AG04450 (cell line): ENCODE measurements at regions not wholly inside any gene's neighbourhood (a gene's known extent, or its start where the extent isn't known, plus 50 kb on each side); places are given as distances from the start of the nearest gene placed in this dataset.

ENCODE experiments used
- CTCF ChIA-PET: fragments of 300-600, 350-600 bp; formaldehyde crosslinking; extraction: SDS; loops from one replicate; lab custom pipeline; 2022; ENCODE audit warnings: antibody characterized with exemption, inconsistent platforms; lab: Charles Lee
- POLR2A ChIA-PET: fragments of 350-600 bp; formaldehyde crosslinking; extraction: SDS; loops from one replicate; lab custom pipeline; 2021; ENCODE audit warnings: antibody characterized with exemption, inconsistent platforms; lab: Yijun Ruan, JAX
- DNase-seq: peaks from one replicate; pipeline ENCODE4 v3.0.0-alpha.2; 2011; ENCODE audit warnings: low read depth, low spot score
- H3K27ac ChIP-seq: one replicate; pipeline ENCODE4 v1.5.1; 2012; ENCODE audit warnings: low read depth, low read length, control low read depth
- H3K27me3 ChIP-seq: one replicate; pipeline ENCODE4 v1.6.0; 2012; ENCODE audit warnings: low read length; ENCODE audit not compliant: control insufficient read depth, insufficient read depth
- H3K4me3 ChIP-seq: 2 replicates; pipeline ENCODE4 v1.5.1; 2011; ENCODE audit warnings: mild to moderate bottlenecking, low read depth, low read length, control low read depth
- H3K9me3 ChIP-seq: 2 replicates; pipeline ENCODE4 v1.5.1; 2012; ENCODE audit warnings: low read length; ENCODE audit not compliant: control insufficient read depth, insufficient read depth
- TF ChIP-seq, protein P1 (sequence below): IDR thresholded peaks from 2 replicates; pipeline ENCODE4 v1.5.1; 2011; ENCODE audit warnings: low read depth, low read length, control low read depth, inconsistent platforms

DNA sequence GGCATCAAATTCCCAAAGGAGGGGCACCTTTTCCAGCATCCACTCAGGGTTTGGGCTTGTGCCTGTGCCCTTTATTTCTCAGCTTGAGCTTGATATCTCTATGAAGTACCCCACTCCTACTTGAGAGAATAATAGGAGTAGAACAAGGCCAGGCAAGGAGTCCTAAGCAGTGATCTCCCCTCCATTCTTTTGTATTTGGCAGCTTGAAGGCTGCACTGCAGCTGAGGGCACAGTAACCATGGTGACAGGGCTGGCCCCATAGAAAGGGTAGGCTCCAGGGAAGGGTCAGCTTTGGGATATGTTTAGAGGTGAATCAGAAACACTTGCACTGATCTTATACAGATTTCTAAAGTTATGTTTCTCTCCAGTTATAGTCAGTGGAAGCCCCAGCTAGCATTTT lies 145.4 kb upstream of the SLC24A5 start:
- ChIA-PET CTCF (interaction anchor here (1.2 to 1.4 kb wide), 2 partner anchors 13 to 780 kb away, joined by 4 to 6 read pairs; no protein-coding TSS in a partner anchor), POLR2A (no interaction called here)
- no peak overlapping the region for H3K27ac ChIP-seq
- no peaks in the 10 kb centered on the region for H3K27me3 ChIP-seq
- H3K4me3 ChIP-seq, result no peak overlapping the region
- TF ChIP-seq, protein P1, sequence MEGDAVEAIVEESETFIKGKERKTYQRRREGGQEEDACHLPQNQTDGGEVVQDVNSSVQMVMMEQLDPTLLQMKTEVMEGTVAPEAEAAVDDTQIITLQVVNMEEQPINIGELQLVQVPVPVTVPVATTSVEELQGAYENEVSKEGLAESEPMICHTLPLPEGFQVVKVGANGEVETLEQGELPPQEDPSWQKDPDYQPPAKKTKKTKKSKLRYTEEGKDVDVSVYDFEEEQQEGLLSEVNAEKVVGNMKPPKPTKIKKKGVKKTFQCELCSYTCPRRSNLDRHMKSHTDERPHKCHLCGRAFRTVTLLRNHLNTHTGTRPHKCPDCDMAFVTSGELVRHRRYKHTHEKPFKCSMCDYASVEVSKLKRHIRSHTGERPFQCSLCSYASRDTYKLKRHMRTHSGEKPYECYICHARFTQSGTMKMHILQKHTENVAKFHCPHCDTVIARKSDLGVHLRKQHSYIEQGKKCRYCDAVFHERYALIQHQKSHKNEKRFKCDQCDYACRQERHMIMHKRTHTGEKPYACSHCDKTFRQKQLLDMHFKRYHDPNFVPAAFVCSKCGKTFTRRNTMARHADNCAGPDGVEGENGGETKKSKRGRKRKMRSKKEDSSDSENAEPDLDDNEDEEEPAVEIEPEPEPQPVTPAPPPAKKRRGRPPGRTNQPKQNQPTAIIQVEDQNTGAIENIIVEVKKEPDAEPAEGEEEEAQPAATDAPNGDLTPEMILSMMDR, result no peak
- DNase-seq, result no peak
- no peaks in the 10 kb centered on the region for H3K9me3 ChIP-seq

DNA sequence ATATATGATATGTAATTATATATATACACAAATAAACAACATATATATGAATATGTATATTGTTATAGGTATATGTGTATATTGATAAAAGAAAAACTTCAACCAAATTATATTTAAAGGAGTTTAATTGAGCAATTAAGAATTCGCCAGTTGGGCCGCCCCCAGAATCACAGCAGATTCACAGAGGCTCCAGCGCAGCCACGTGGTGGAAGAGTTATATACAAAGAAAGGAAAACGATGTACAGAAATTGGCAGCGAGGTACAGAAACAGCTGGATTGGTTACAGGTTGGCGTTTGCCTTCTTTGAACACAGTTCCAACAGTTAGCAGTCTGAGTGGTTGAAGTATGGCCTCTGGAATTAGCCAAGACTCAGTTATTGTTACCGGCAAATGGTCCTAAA lies 137.3 kb upstream of the SLC24A5 start:
- ChIA-PET POLR2A (no interaction called here), CTCF (interaction anchor here (1.2 to 10.7 kb wide), 2 partner anchors 17 to 788 kb away, joined by 3 to 227 read pairs; no protein-coding TSS in a partner anchor)
- H3K27me3 ChIP-seq, result no peaks in the 10 kb centered on the region
- no peak overlapping the region for H3K4me3 ChIP-seq
- no peak overlapping the region for H3K27ac ChIP-seq
- H3K9me3 ChIP-seq, result no peaks in the 10 kb centered on the region
- TF ChIP-seq, protein P1, result no peak
- no peak for DNase-seq

DNA sequence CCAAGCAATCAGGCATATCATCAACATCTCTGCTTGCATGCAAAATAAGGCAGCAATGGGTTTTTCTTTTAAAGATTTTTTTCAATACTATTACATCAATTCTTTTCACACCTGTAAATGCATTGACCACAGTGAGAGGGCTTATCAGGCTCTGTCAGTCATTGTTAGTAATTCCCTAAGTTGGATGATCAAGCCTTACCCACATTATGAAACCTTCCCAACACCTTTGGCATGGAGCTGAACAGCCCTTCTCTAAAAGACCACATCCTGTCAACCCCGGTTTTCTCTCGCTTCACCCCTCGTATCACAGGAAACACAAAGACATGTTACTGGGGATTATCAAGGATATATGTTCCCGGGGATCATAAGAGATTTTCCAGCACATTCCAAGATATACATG lies 135.2 kb upstream of the SLC24A5 start:
- ChIA-PET POLR2A (no interaction called here), CTCF (interaction anchor here (10.7 kb wide), 1 partner anchor 790 kb away, joined by 227 read pairs; no protein-coding TSS in a partner anchor)
- Histone ChIP-seq H3K27ac (no peak overlapping the region), H3K9me3 (no peaks in the 10 kb centered on the region), H3K27me3 (no peaks in the 10 kb centered on the region), H3K4me3 (no peak overlapping the region)
- TF ChIP-seq, protein P1, result no peak
- no peak for DNase-seq

DNA sequence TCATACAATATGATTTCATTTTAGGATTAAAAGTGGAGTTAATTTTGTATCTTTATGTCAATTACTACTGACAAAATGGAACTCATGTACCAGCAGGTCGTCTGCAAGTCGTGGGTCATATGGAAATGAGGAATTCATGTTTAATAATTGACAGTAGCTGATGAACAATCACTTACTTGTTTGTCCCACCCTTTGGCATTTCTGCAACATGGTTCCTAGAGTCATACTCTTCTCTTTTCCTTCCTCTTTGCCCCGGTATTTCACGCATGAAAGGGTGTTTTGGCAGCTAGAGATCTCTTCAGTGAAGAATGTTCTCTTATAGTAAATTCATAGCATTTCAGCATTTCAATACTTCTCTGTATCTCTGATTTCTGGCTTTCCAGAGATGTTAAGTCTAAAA lies 133.3 kb upstream of the SLC24A5 start:
- ChIA-PET CTCF (interaction anchor here (0.6 to 10.7 kb wide), 22 partner anchors 45 to 797 kb away, joined by 3 to 227 read pairs (median 6); partner anchors contain the start of gene SEMA6D), POLR2A (no interaction called here)
- no peak overlapping the region for H3K4me3 ChIP-seq
- no peaks in the 10 kb centered on the region for H3K27me3 ChIP-seq
- H3K27ac ChIP-seq, result no peak overlapping the region
- TF ChIP-seq, protein P1, result no peak
- H3K9me3 ChIP-seq, result no peaks in the 10 kb centered on the region
- DNase-seq, result no peak

DNA sequence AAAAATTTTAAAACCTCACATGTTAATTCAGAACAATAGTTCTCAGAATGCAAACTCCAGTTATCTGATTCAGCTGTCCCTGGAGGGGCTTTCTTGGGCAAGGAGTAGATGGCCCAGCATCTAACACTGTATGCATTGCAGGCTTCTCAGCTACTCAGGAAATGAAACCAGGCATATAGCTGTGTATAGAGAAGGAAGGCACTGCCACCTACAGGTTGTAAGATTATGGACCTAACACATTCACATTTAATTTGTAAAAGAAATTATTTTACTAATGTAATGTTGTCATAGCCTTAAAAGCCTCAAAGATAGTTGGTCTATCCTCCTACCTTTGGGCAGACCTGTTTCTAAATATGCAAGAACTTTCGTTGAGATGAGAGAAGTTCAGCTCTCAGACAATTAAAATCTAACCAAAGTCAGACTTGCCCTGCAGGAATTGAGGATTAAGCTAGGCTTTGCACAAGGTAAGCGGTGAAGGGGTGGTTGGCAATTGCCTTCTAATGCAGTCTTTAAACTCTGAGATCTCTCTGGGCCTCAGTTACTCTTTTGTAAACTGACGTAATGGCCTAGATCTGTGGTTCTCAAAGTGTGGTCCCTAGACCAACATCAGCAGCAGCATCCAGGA lies 132.8 kb upstream of the SLC24A5 start:
- Histone ChIP-seq H3K27ac (no peak overlapping the region), H3K9me3 (no peaks in the 10 kb centered on the region), H3K27me3 (no peaks in the 10 kb centered on the region), H3K4me3 (no peak overlapping the region)
- TF ChIP-seq, protein P1, result peak; percentile 74
- POLR2A ChIA-PET, result interaction anchor here (0.8 kb wide), 1 partner anchor 271 kb away, joined by 3 read pairs; the partner anchor contains the start of gene SEMA6D
- CTCF ChIA-PET, result interaction anchor here (0.6 to 10.7 kb wide), 29 partner anchors 12 to 798 kb away, joined by 3 to 227 read pairs (median 4); partner anchors contain the start of gene SEMA6D
- peak; percentile 29 for DNase-seq
